Esophagus muscularis mucosa (tissue), 4 donors: ENCODE measurements at regions not wholly inside any gene's neighbourhood (a gene's known extent, or its start where the extent isn't known, plus 50 kb on each side); places are given as distances from the start of the nearest gene placed in this dataset.

Experiments
- DNase-seq: peaks from one replicate; pipeline ENCODE4 v3.0.0-alpha.2; 2017; ENCODE audit errors: extremely low spot score
- H3K27ac ChIP-seq, 4 donors: fragments of 200-600 bp; sonication (generic); replicated peaks in 1 of 4; 1 replicate in 3 of 4; 2 replicates in 1 of 4; pipeline ENCODE4 v1.5.1; 2016 to 2019; ENCODE audit warnings: mild to moderate bottlenecking in 1 of 4
- H3K27me3 ChIP-seq, 4 donors: fragments of 200-600 bp; sonication (generic); one replicate each; pipeline versions ENCODE4 v1.5.1 to v1.6.0; 2016 to 2019
- H3K36me3 ChIP-seq, 4 donors: fragments of 200-600 bp; sonication (generic); one replicate each; pipeline ENCODE4 v1.5.1; 2016 to 2019
- H3K4me1 ChIP-seq, 4 donors: fragments of 200-600 bp; sonication (generic); one replicate each; pipeline ENCODE4 v1.5.1; 2016 to 2019
- H3K4me3 ChIP-seq, 4 donors: fragments of 200-600 bp; sonication (generic); 1 replicate in 2 of 4; 2 replicates in 2 of 4; pipeline ENCODE4 v1.5.1; 2016 to 2019; ENCODE audit warnings: mild to moderate bottlenecking in 4 of 4, moderate library complexity in 1 of 4
- H3K9me3 ChIP-seq, 4 donors: fragments of 200-600 bp; sonication (generic); 1 replicate in 3 of 4; 2 replicates in 1 of 4; pipeline ENCODE4 v1.5.1; 2016 to 2019
- EP300 ChIP-seq: sonication (generic); formaldehyde crosslinking; IDR thresholded peaks from one replicate; pipeline ENCODE4 v1.6.1; 2017; ENCODE audit warnings: antibody characterized with exemption
- POLR2A ChIP-seq: fragments of 450-650 bp; IDR thresholded peaks from one replicate; pipeline ENCODE4 v1.6.1; 2017; ENCODE audit warnings: antibody characterized with exemption, moderate library complexity, mild to moderate bottlenecking, low read depth
- POLR2AphosphoS5 ChIP-seq, 2 donors: sonication (generic); formaldehyde crosslinking; IDR thresholded peaks; one replicate each; pipeline ENCODE4 v1.6.1; 2017; ENCODE audit warnings: antibody characterized with exemption in 2 of 2
- WGBS: methylation state at CpG from one replicate; pipeline ENCODE4 v1.1.5; 2018; 5-methylcytosine and 5-hydroxymethylcytosine counted together
- intact Hi-C: fragments of 100-400 bp; cut with DNase I; formaldehyde crosslinking; loops from one replicate; pipeline ENCODE4 v1.15.1; 2023
- TF ChIP-seq, protein P1 (sequence below), 3 experiments: fragments of 200-600 bp in 2 of 3; fragments of 450-650 bp in 1 of 3; sonication (generic) in 2 of 3; IDR thresholded peaks; one replicate each; pipeline ENCODE4 v1.5.1; 2017 to 2019; ENCODE audit warnings: antibody characterized with exemption in 3 of 3, mild to moderate bottlenecking in 2 of 3, moderate library complexity in 1 of 3

- DNase-seq = peak; percentile 87
- intact Hi-C loops = no loop called here
- TF ChIP-seq, protein P1, sequence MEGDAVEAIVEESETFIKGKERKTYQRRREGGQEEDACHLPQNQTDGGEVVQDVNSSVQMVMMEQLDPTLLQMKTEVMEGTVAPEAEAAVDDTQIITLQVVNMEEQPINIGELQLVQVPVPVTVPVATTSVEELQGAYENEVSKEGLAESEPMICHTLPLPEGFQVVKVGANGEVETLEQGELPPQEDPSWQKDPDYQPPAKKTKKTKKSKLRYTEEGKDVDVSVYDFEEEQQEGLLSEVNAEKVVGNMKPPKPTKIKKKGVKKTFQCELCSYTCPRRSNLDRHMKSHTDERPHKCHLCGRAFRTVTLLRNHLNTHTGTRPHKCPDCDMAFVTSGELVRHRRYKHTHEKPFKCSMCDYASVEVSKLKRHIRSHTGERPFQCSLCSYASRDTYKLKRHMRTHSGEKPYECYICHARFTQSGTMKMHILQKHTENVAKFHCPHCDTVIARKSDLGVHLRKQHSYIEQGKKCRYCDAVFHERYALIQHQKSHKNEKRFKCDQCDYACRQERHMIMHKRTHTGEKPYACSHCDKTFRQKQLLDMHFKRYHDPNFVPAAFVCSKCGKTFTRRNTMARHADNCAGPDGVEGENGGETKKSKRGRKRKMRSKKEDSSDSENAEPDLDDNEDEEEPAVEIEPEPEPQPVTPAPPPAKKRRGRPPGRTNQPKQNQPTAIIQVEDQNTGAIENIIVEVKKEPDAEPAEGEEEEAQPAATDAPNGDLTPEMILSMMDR (IDR thresholded peaks at IDR 0.05) = no peak
- TF ChIP-seq POLR2A (no peak), EP300 (no peak), POLR2AphosphoS5 (IDR thresholded peaks at IDR 0.05) (no peak)
- Histone ChIP-seq H3K4me1 (no peaks in the 10 kb centered on the region), H3K27ac (no peak overlapping the region), H3K4me3 (no peak overlapping the region), H3K27me3 (peaks cover 0 to 29% (median 0%) of the 10 kb centered on the region in 4 donors), H3K36me3 (no peaks in the 10 kb centered on the region), H3K9me3 (peaks cover 0 to 6% (median 2%) of the 10 kb centered on the region in 4 donors)
- 75% methylated on average over 10 of the region's 14 CpGs for WGBS
Measured at GRCh38 chr14:104442631-104443390, 136.8 kb upstream of the C14orf180 start.

DNA sequence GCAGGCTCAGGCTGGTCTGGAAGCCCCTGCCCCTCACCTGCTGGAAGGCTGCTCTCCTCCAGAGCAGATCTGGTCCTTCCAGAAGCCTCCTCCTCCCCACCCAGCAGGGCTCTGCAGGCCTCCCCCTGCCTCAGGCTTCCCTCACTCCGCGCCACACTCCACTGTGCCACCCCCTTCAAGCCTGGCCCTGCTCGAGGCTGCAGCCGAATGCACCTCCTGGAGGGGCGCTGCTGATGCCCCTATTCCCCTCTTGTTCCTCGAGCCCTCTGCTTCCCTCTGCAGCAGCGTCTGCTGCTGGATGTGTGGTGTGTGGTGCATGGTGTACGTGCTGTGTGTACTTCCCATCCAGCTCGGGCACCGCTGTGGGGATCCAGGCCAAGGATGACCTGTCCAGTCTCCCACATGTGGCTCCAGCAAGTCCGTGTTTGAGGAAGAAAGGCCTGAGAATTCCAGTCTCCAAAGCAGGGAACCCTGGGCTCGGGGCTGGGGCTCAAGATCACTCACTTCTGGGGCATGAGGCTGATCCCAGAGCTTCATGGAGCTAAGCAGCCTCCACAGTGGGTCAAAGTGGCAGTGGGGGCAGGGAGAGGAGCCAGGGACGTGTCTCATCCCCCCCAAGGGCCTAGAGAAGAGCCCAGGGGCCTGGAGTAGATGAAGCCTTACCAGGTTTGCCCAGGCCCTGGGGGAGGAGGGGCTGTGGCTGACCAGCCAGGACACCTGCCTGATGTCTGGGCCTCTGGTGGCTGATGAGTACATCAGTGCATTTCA, 136.0 kb upstream of the C14orf180 start:
- Histone ChIP-seq H3K27ac (no peak overlapping the region), H3K27me3 (peaks cover 0 to 36% (median 0%) of the 10 kb centered on the region in 4 donors), H3K9me3 (peaks cover 0 to 13% (median 7%) of the 10 kb centered on the region in 4 donors), H3K4me1 (no peaks in the 10 kb centered on the region), H3K36me3 (no peaks in the 10 kb centered on the region), H3K4me3 (no peak overlapping the region)
- intact Hi-C loops = no loop called here
- TF ChIP-seq, protein P1 (IDR thresholded peaks at IDR 0.05) = no peak
- TF ChIP-seq EP300 (no peak), POLR2AphosphoS5 (IDR thresholded peaks at IDR 0.05) (no peak), POLR2A (no peak)
- WGBS = 69% methylated on average over 6 of the region's 13 CpGs
- DNase-seq = peak; percentile 83

DNA sequence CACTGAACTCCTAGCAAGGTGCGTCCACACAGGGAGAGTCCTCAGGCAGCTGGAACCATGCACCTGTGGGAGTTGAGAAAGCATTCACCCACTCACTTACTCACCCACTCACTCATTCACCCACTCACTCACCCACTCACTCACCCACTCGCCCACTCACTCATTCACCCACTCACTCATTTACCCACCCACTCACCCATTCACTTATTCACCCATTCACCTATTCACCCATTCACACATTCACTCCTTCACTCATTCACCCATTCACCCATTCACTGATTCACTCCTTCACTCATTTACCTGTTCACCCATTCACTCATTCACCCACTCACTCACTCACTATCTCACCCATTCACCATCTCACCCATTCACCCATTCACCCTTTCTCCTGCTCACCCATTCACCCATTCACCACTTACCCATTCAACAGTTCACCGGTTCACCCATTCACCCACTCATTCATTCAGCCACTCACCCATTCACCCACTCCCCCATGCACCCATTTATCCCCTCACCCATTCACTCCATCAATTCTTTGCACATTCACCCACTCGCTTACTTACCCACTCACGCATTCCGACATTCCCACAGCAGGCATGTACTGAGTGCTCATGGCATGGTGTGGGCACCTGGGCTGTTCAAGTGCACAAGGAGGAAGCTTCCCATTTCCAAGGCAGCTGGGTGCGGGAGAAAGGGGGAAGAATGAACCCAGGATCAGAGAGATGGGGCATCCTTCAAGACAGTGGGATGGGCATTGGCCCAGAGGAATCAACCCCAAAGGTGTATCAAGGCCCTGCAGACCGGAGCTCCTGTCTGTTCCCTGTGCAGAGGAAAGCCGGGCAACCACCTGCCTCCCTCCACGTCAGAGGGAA, 135.2 kb upstream of the C14orf180 start:
- Histone ChIP-seq H3K4me1 (no peaks in the 10 kb centered on the region), H3K27me3 (peaks cover 0 to 36% (median 0%) of the 10 kb centered on the region in 4 donors), H3K4me3 (no peak overlapping the region), H3K9me3 (peaks cover 0 to 22% (median 15%) of the 10 kb centered on the region in 4 donors), H3K27ac (no peak overlapping the region), H3K36me3 (no peaks in the 10 kb centered on the region)
- intact Hi-C loops = no loop called here
- DNase-seq = peak; percentile 83
- TF ChIP-seq POLR2AphosphoS5 (IDR thresholded peaks at IDR 0.05) (no peak), POLR2A (no peak), EP300 (no peak)
- TF ChIP-seq, protein P1 (IDR thresholded peaks at IDR 0.05) = no peak
- 92% methylated on average over 10 of the region's 10 CpGs for WGBS

- intact Hi-C loops = no loop called here
- Histone ChIP-seq H3K4me1 (no peaks in the 10 kb centered on the region), H3K27ac (no peak overlapping the region), H3K27me3 (peaks cover 0 to 36% (median 0%) of the 10 kb centered on the region in 4 donors), H3K4me3 (no peak overlapping the region), H3K9me3 (peaks cover 0 to 23% (median 15%) of the 10 kb centered on the region in 4 donors), H3K36me3 (no peaks in the 10 kb centered on the region)
- TF ChIP-seq EP300 = no peak
- TF ChIP-seq, protein P1 (IDR thresholded peaks at IDR 0.05) = no peak
- no peak for TF ChIP-seq POLR2A
- no peak for TF ChIP-seq POLR2AphosphoS5 (IDR thresholded peaks at IDR 0.05)
- WGBS = 87% methylated on average over 2 of the region's 2 CpGs
- DNase-seq = no peak
Measured at GRCh38 chr14:104445086-104445485, 134.5 kb upstream of the C14orf180 start.
